ENCODE measurements at regions not wholly inside any gene's neighbourhood (a gene's known extent, or its start where the extent isn't known, plus 50 kb on each side); places are given as distances from the start of the nearest gene placed in this dataset.
"Not testable (repeated sequence)": the region's sequence is repeated elsewhere in the genome, so short reads cannot be mapped to it uniquely, and the experiment has no call there.

- CTCF ChIA-PET: no interaction called here
- POLR2A ChIA-PET: no interaction called here
These were observed 263.4 kb upstream of the ACTBL2 start for GRCh38 chr5:57745700-57746651.

- ChIA-PET POLR2A (no interaction called here), CTCF (no interaction called here)
These were observed 262.4 kb upstream of the ACTBL2 start for GRCh38 chr5:57745029-57745428.

- POLR2A ChIA-PET: no interaction called here
These were observed 258.7 kb upstream of the ACTBL2 start for GRCh38 chr5:57741336-57741735.

GRCh38 chr5:57738787-57739186 is 256.2 kb upstream of the ACTBL2 start:
- POLR2A ChIA-PET: no interaction called here

More at GRCh38 chr5:57741336-57741735, 258.7 kb upstream of the ACTBL2 start:
- CTCF ChIA-PET: no interaction called here

GRCh38 chr5:57738301-57738700 is 255.7 kb upstream of the ACTBL2 start:
- CTCF ChIA-PET: no interaction called here
- POLR2A ChIA-PET: no interaction called here

More at GRCh38 chr5:57738787-57739186, 256.2 kb upstream of the ACTBL2 start:
- CTCF ChIA-PET: no interaction called here

GRCh38 chr5:57736716-57737115 is 254.1 kb upstream of the ACTBL2 start:
- ChIA-PET CTCF (no interaction called here), POLR2A (no interaction called here)

GRCh38 chr5:57735279-57736153 is 252.9 kb upstream of the ACTBL2 start:
- POLR2A ChIA-PET, CTCF ChIA-PET: not testable (repeated sequence)

GRCh38 chr5:57734296-57734695 is 251.7 kb upstream of the ACTBL2 start:
- CTCF ChIA-PET: no interaction called here
- POLR2A ChIA-PET: no interaction called here

GRCh38 chr5:57727591-57727990 is 245.0 kb upstream of the ACTBL2 start:
- ChIA-PET POLR2A (no interaction called here), CTCF (no interaction called here)

- ChIA-PET POLR2A (no interaction called here), CTCF (no interaction called here)
These were observed 243.3 kb upstream of the ACTBL2 start for GRCh38 chr5:57725658-57726504.

- ChIA-PET CTCF (no interaction called here), POLR2A (no interaction called here)
These were observed 242.2 kb upstream of the ACTBL2 start for GRCh38 chr5:57724836-57725235.

GRCh38 chr5:57721226-57721625 is 238.6 kb upstream of the ACTBL2 start:
- POLR2A ChIA-PET: no interaction called here

GRCh38 chr5:57720656-57721055 is 238.0 kb upstream of the ACTBL2 start:
- ChIA-PET CTCF (no interaction called here), POLR2A (no interaction called here)

More at GRCh38 chr5:57721226-57721625, 238.6 kb upstream of the ACTBL2 start:
- CTCF ChIA-PET: no interaction called here

- CTCF ChIA-PET: no interaction called here
- POLR2A ChIA-PET: no interaction called here
These were observed 236.6 kb upstream of the ACTBL2 start for GRCh38 chr5:57719216-57719615.

GRCh38 chr5:57718155-57718554 is 235.5 kb upstream of the ACTBL2 start:
- CTCF ChIA-PET: no interaction called here
- POLR2A ChIA-PET: no interaction called here

- CTCF ChIA-PET: no interaction called here
These were observed 234.9 kb upstream of the ACTBL2 start for GRCh38 chr5:57717555-57717954.

GRCh38 chr5:57716661-57717060 is 234.1 kb upstream of the ACTBL2 start:
- CTCF ChIA-PET: no interaction called here
- POLR2A ChIA-PET: no interaction called here

More at GRCh38 chr5:57717555-57717954, 234.9 kb upstream of the ACTBL2 start:
- POLR2A ChIA-PET: no interaction called here

- POLR2A ChIA-PET: no interaction called here
- CTCF ChIA-PET: no interaction called here
These were observed 232.7 kb upstream of the ACTBL2 start for GRCh38 chr5:57715296-57715695.

GRCh38 chr5:57713535-57713934 is 230.9 kb upstream of the ACTBL2 start:
- CTCF ChIA-PET, POLR2A ChIA-PET: not testable (repeated sequence)

- ChIA-PET POLR2A (no interaction called here), CTCF (no interaction called here)
These were observed 229.3 kb upstream of the ACTBL2 start for GRCh38 chr5:57711946-57712345.

Data from activated CD8-positive, alpha-beta memory T cell treated with anti-CD3 and anti-CD28 coated beads for 36 hours (primary cell).